ENCODE measurements at regions not wholly inside any gene's neighbourhood (a gene's known extent, or its start where the extent isn't known, plus 50 kb on each side); places are given as distances from the start of the nearest gene placed in this dataset.

- TF ChIP-seq EZH2 (IDR thresholded peaks at IDR 0.05; ENCODE audit: insufficient read depth, poor library complexity, severe bottlenecking) = no peak
- no peak for TF ChIP-seq EZH2phosphoT487 (IDR thresholded peaks at IDR 0.05; ENCODE audit: insufficient read depth, low read depth)
These were observed 1284.3 kb downstream of the XPNPEP1 start for GRCh38 chr10:108639010-108639409.

Measured in GM23248 (cell line).